Spleen (tissue), 7 donors: ENCODE measurements at regions not wholly inside any gene's neighbourhood (a gene's known extent, or its start where the extent isn't known, plus 50 kb on each side); places are given as distances from the start of the nearest gene placed in this dataset.
"Not testable (repeated sequence)": the region's sequence is repeated elsewhere in the genome, so short reads cannot be mapped to it uniquely, and the experiment has no call there.

Experiments
- CTCF ChIP-seq, 11 experiments: fragments of 200-600 bp in 7 of 11; fragments of 450-650 bp in 4 of 11; sonication (generic) in 4 of 11; IDR thresholded peaks in 8 of 11; conservative IDR thresholded peaks in 3 of 11; 1 replicate in 7 of 11; 2 replicates in 4 of 11; pipeline versions ENCODE4 v1.4.0 to v1.8.0; 2016 to 2021; ENCODE audit warnings: antibody characterized with exemption in 11 of 11, inconsistent platforms in 4 of 11, mild to moderate bottlenecking in 1 of 11
- POLR2A ChIP-seq, 3 donors: fragments of 450-650 bp; IDR thresholded peaks; one replicate each; pipeline ENCODE4 v1.5.1; 2017; ENCODE audit warnings: antibody characterized with exemption in 3 of 3, mild to moderate bottlenecking in 1 of 3
- POLR2AphosphoS5 ChIP-seq, 3 donors: sonication (generic); formaldehyde crosslinking; IDR thresholded peaks; one replicate each; pipeline ENCODE4 v1.5.1; 2017; ENCODE audit warnings: antibody characterized with exemption in 3 of 3
- donor health status: DM: no; HTN: no; CAD: no; lungs with moderate emphysema.
- donor health status: DM: no; HTN: no; CAD: no.
- donor health status: DM: no; HTN: no; CAD: no.

DNA sequence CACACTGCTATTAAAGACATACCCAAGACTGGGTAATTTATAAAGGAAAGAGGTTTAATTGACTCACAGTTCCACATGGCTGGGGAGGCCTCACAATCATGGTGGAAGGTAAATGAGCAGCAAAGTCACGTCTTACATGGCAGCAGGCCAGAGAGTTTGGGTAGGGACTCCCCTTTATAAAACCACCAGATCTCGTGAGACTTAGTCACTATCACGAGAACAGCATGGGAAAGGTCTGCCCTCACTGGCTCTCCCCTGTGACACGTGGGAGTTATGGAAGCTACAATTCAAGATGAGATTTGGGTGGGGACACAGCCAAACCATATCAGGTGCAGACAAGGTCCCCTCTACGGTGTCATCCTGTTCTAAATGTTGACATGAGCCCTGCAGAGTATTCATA, 332.5 kb downstream of the QKI start:
- not testable (repeated sequence) for TF ChIP-seq POLR2A (IDR thresholded peaks at IDR 0.05); POLR2AphosphoS5 (IDR thresholded peaks at IDR 0.05); CTCF (IDR thresholded peaks at IDR 0.05 in 8 of 11, conservative IDR thresholded peaks at IDR 0.05 in 3 of 11)
